OCI-LY3 (cell line): ENCODE measurements at regions not wholly inside any gene's neighbourhood (a gene's known extent, or its start where the extent isn't known, plus 50 kb on each side); places are given as distances from the start of the nearest gene placed in this dataset.

Experiments used
- H2AFZ ChIP-seq: fragments of 200-600, 300-600 bp; shearing (Covaris generic); 2 replicates; pipeline ENCODE4 v1.6.0; 2014; ENCODE audit warnings: antibody characterized with exemption, low read depth, low read length
- H3K27ac ChIP-seq: fragments of 200-600, 300-600 bp; sonication (generic); 2 replicates; pipeline ENCODE4 v1.5.1; 2014; ENCODE audit warnings: mild to moderate bottlenecking, low read length, moderate library complexity, mixed read lengths
- H3K27me3 ChIP-seq: fragments of 200-600, 300-600 bp; sonication (generic); 2 replicates; pipeline ENCODE4 v1.6.1; 2014; ENCODE audit warnings: low read depth, low read length, mixed read lengths
- H3K36me3 ChIP-seq: fragments of 200-600, 300-600 bp; sonication (generic); replicated peaks from 2 replicates; pipeline ENCODE3; 2014; ENCODE audit warnings: low read depth, low read length, mixed read lengths
- H3K4me1 ChIP-seq: fragments of 300-600, 200-600 bp; sonication (generic); 2 replicates; pipeline ENCODE4 v1.6.1; 2014; ENCODE audit warnings: low read length, mixed read lengths
- H3K4me2 ChIP-seq: fragments of 200-600, 300-600 bp; sonication (generic); 2 replicates; pipeline ENCODE4 v1.6.1; 2014; ENCODE audit warnings: low read length, mixed read lengths
- H3K4me3 ChIP-seq: fragments of 300-600, 200-600 bp; sonication (generic); 2 replicates; pipeline ENCODE4 v1.5.1; 2014; ENCODE audit warnings: antibody characterized with exemption, mild to moderate bottlenecking, low read length, moderate library complexity
- H3K79me2 ChIP-seq: fragments of 300-600, 200-600 bp; shearing (Covaris generic); 2 replicates; pipeline ENCODE4 v1.6.1; 2014; ENCODE audit warnings: mild to moderate bottlenecking, low read length, mixed read lengths
- H3K9ac ChIP-seq: fragments of 300-600, 200-600 bp; shearing (Covaris generic); 2 replicates; pipeline ENCODE4 v1.6.0; 2014; ENCODE audit warnings: mild to moderate bottlenecking, low read length, moderate library complexity
- H3K9me3 ChIP-seq: fragments of 200-600, 300-600 bp; shearing (Covaris generic); 2 replicates; pipeline ENCODE4 v1.6.1; 2014; ENCODE audit warnings: low read length, mixed read lengths; ENCODE audit not compliant: insufficient read depth
- H4K20me1 ChIP-seq: fragments of 200-600, 300-600 bp; sonication (generic); 2 replicates; pipeline ENCODE4 v1.6.1; 2016; ENCODE audit warnings: low read length, mixed read lengths; ENCODE audit not compliant: insufficient read depth
- EZH2phosphoT487 ChIP-seq: fragments of 200-600 bp; shearing (Covaris generic); IDR thresholded peaks from 2 replicates; pipeline ENCODE4 v1.6.1; 2018; ENCODE audit warnings: antibody characterized with exemption, mixed run types, low read depth
- TF ChIP-seq, protein P1 (sequence below): fragments of 200-600, 300-600 bp; sonication (generic); IDR thresholded peaks from 2 replicates; pipeline ENCODE4 v1.5.1; 2014; ENCODE audit warnings: antibody characterized with exemption, low read length, low read depth

DNA sequence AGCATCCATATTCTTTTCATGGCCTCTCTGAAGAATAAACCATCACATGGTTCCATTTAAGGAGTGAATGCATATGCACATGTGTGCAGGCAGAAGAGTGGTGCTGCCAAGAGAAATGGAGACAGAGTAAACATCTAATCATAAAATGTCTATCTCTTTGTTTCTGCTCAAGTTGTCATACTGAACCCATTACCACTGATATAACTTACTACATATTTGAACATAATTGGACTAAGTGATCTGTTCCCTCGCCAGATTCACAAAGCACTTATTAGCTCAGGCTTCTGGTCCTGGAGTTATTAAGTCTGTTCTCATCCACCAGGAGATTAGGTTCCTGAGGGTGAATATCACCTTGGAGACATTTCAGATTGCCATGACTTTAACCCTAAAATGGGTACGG is 72.3 kb upstream of the XYLT1 start:
- Histone ChIP-seq H4K20me1 (no peaks in the 10 kb centered on the region), H3K27me3 (no peaks in the 10 kb centered on the region), H3K9me3 (no peaks in the 10 kb centered on the region), H3K4me2 (no peak overlapping the region), H3K4me3 (no peak overlapping the region), H2AFZ (no peak overlapping the region), H3K9ac (no peak overlapping the region), H3K4me1 (no peaks in the 10 kb centered on the region), H3K36me3 (no peaks in the 10 kb centered on the region), H3K27ac (no peak overlapping the region), H3K79me2 (no peaks in the 10 kb centered on the region)
- TF ChIP-seq EZH2phosphoT487: no peak
- TF ChIP-seq, protein P1, sequence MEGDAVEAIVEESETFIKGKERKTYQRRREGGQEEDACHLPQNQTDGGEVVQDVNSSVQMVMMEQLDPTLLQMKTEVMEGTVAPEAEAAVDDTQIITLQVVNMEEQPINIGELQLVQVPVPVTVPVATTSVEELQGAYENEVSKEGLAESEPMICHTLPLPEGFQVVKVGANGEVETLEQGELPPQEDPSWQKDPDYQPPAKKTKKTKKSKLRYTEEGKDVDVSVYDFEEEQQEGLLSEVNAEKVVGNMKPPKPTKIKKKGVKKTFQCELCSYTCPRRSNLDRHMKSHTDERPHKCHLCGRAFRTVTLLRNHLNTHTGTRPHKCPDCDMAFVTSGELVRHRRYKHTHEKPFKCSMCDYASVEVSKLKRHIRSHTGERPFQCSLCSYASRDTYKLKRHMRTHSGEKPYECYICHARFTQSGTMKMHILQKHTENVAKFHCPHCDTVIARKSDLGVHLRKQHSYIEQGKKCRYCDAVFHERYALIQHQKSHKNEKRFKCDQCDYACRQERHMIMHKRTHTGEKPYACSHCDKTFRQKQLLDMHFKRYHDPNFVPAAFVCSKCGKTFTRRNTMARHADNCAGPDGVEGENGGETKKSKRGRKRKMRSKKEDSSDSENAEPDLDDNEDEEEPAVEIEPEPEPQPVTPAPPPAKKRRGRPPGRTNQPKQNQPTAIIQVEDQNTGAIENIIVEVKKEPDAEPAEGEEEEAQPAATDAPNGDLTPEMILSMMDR: no peak

DNA sequence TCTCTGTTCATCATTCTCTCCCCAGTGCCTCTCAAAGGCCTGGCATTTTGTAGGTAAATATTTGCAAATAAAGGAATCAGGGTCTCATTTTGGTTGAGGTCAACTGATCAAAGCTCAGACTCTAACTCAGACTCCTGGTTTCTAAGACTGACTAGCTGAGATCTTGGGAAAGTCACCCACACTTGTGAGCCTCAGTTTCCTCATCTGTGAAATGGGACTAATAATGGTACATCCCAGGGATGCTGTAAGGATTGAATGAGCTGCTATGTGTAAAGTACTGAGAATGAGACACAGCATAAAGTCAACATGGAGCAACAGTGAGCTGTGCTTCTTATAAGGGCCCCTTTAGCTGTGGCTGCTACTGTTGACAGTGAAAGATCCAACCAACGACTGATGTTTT is 70.6 kb upstream of the XYLT1 start:
- no peak overlapping the region for H3K4me2 ChIP-seq
- H3K9ac ChIP-seq: no peak overlapping the region
- H4K20me1 ChIP-seq: no peaks in the 10 kb centered on the region
- H3K79me2 ChIP-seq: no peaks in the 10 kb centered on the region
- H3K4me1 ChIP-seq: no peaks in the 10 kb centered on the region
- H3K27me3 ChIP-seq: no peaks in the 10 kb centered on the region
- no peak overlapping the region for H3K27ac ChIP-seq
- H2AFZ ChIP-seq: no peak overlapping the region
- no peaks in the 10 kb centered on the region for H3K36me3 ChIP-seq
- H3K9me3 ChIP-seq: no peaks in the 10 kb centered on the region
- H3K4me3 ChIP-seq: no peak overlapping the region
- no peak for TF ChIP-seq EZH2phosphoT487
- TF ChIP-seq, protein P1: no peak

DNA sequence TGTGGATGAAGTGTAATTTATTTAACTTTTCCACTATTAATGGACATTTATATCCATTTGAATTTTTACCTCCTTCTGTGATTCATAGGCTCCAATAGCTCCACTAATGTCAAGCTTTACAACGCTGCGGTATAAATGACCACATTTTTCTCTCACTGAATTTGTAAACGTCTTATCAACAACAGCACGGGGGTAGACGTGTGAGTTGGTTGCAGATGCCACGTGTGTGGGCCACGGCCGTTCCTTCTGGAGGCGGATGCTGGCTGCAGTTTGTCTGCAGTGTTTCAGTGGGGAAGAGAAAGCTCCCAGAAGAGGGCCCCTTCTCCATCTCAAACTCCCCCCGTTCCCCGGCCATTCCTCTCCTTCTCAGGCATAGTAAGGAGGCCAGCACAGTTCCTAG is 68.2 kb upstream of the XYLT1 start:
- Histone ChIP-seq H3K27ac (no peak overlapping the region), H3K27me3 (no peaks in the 10 kb centered on the region), H3K4me3 (no peak overlapping the region), H3K9ac (no peak overlapping the region), H4K20me1 (no peaks in the 10 kb centered on the region), H3K9me3 (no peaks in the 10 kb centered on the region), H3K79me2 (no peaks in the 10 kb centered on the region), H3K4me2 (no peak overlapping the region), H2AFZ (no peak overlapping the region), H3K4me1 (no peaks in the 10 kb centered on the region), H3K36me3 (no peaks in the 10 kb centered on the region)
- no peak for TF ChIP-seq EZH2phosphoT487
- TF ChIP-seq, protein P1: no peak

DNA sequence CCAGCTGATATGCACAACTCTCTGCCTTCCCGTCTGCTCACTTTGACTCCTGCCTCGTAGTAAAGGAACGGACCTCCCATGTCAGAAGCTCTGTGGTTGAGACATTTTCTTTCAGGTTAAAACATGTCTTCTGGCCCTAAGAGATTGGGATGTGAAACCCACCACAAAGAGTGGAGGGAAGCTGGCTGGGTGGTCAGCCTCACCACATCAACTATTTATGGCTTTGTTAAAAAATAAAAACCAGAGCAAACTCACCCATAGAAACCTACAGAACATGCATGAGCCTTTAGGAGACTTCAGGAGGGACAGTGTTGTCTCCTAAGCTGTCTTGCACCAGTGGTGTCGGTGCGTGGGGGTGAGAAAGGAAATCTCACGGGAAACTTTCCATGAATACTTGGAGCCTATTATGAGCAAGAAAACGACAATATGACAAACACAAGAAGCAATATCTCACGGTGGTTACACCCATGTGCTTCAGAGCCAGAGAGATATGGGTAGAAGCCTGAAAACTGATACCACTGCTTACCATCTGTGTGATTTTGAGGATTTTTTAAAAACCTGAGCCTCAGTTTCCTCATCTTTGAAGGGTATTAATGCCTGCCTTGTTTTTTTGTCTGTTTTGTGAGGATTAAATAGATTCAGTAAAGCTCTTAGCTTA is 61.7 kb upstream of the XYLT1 start:
- no peaks in the 10 kb centered on the region for H3K27me3 ChIP-seq

More for the DNA sequence above, 61.7 kb upstream of the XYLT1 start:
- TF ChIP-seq, protein P1: no peak
- TF ChIP-seq EZH2phosphoT487: no peak
- Histone ChIP-seq H3K4me3 (no peak overlapping the region), H3K79me2 (no peaks in the 10 kb centered on the region), H3K36me3 (no peaks in the 10 kb centered on the region), H3K9me3 (no peaks in the 10 kb centered on the region), H3K4me1 (no peaks in the 10 kb centered on the region), H3K27ac (no peak overlapping the region), H3K9ac (no peak overlapping the region), H4K20me1 (no peaks in the 10 kb centered on the region), H2AFZ (no peak overlapping the region), H3K4me2 (no peak overlapping the region)
